Endothelial cell of umbilical vein (primary cell): ENCODE measurements at regions not wholly inside any gene's neighbourhood (a gene's known extent, or its start where the extent isn't known, plus 50 kb on each side); places are given as distances from the start of the nearest gene placed in this dataset.

ENCODE experiments used
- BruUV-seq: library from RNA; stranded (reverse); fragments of 400-500 nt; replicated peaks from 2 replicates; lab custom pipeline; 2021; lab: Mats Ljungman, UMichigan
- CTCF ChIA-PET: fragments of 300-600, 350-600 bp; sonication (Branson Sonifier 250); formaldehyde crosslinking; loops from one replicate; lab custom pipeline; 2021; ENCODE audit warnings: antibody characterized with exemption, inconsistent platforms; lab: Charles Lee
- POLR2A ChIA-PET: fragments of 300-600, 350-600 bp; sonication (Branson Sonifier 250); formaldehyde crosslinking; loops from one replicate; lab custom pipeline; 2021; ENCODE audit warnings: antibody characterized with exemption, inconsistent platforms; lab: Charles Lee
- DNase-seq: peaks from one replicate; pipeline ENCODE4 v3.0.0-alpha.2; 2011; ENCODE audit warnings: low read depth, low spot score
- FAIRE-seq: peaks from 2 replicates; lab custom pipeline; 2011; peaks lifted over from hg19 to GRCh38; lab: Jason Lieb, UNC
- H2AFZ ChIP-seq: 2 replicates; pipeline ENCODE4 v1.6.0; 2012; ENCODE audit warnings: low read depth, low read length, control low read depth, inconsistent platforms
- H3K27ac ChIP-seq: 2 replicates; pipeline ENCODE4 v1.5.1; 2011; ENCODE audit warnings: low read depth, mild to moderate bottlenecking, control low read depth, low read length, moderate library complexity; ENCODE audit not compliant: insufficient read depth
- H3K27me3 ChIP-seq, 2 experiments: 2 replicates each; pipeline versions ENCODE4 v1.6.0 to v1.6.1; 2011; ENCODE audit warnings: low read length in 2 of 2, mixed read lengths in 1 of 2; ENCODE audit not compliant: control insufficient read depth in 2 of 2, insufficient read depth in 2 of 2
- H3K36me3 ChIP-seq, 2 experiments: 2 replicates in 1 of 2; 3 replicates in 1 of 2; pipeline ENCODE4 v1.5.1; 2011; ENCODE audit warnings: low read length in 2 of 2, mild to moderate bottlenecking in 1 of 2, moderate library complexity in 1 of 2; ENCODE audit not compliant: control insufficient read depth in 2 of 2, insufficient read depth in 2 of 2; ENCODE audit errors: extremely low read depth in 1 of 2
- H3K4me1 ChIP-seq: 3 replicates; pipeline ENCODE4 v1.5.1; 2011; ENCODE audit warnings: mild to moderate bottlenecking, low read length; ENCODE audit not compliant: control insufficient read depth, insufficient read depth; ENCODE audit errors: extremely low read depth
- H3K4me2 ChIP-seq: 2 replicates; pipeline ENCODE4 v1.6.1; 2011; ENCODE audit warnings: low read length, control low read depth, mixed read lengths; ENCODE audit not compliant: insufficient read depth
- H3K4me3 ChIP-seq, 3 experiments: fragments of 200-600 bp in 1 of 3; sonication (generic), shearing (Covaris generic) in 1 of 3; replicated peaks in 1 of 3; 2 replicates each; pipeline ENCODE4 v1.5.1; 2011 to 2016; ENCODE audit warnings: control low read depth in 3 of 3, low read length in 3 of 3, mild to moderate bottlenecking in 2 of 3, inconsistent platforms in 1 of 3, low read depth in 1 of 3, moderate library complexity in 1 of 3; ENCODE audit not compliant: insufficient read depth in 1 of 3
- H3K79me2 ChIP-seq: 2 replicates; pipeline ENCODE4 v1.6.0; 2012; ENCODE audit warnings: low read length, inconsistent platforms; ENCODE audit not compliant: control insufficient read depth, insufficient read depth
- H3K9ac ChIP-seq: replicated peaks from 2 replicates; pipeline ENCODE3; 2011; ENCODE audit warnings: low read length, control low read depth; ENCODE audit not compliant: insufficient read depth; ENCODE audit errors: extremely low read depth
- H3K9me1 ChIP-seq: replicated peaks from 3 replicates; pipeline ENCODE4 v1.6.0; 2011; ENCODE audit warnings: mild to moderate bottlenecking, low read length; ENCODE audit not compliant: control insufficient read depth, insufficient read depth; ENCODE audit errors: extremely low read depth
- H3K9me3 ChIP-seq: replicated peaks from 2 replicates; pipeline ENCODE4 v1.5.1; 2012; ENCODE audit warnings: low read length, inconsistent platforms; ENCODE audit not compliant: control insufficient read depth, insufficient read depth
- H4K20me1 ChIP-seq: replicated peaks from 2 replicates; pipeline ENCODE3; 2011; ENCODE audit warnings: mild to moderate bottlenecking, low read length; ENCODE audit not compliant: control insufficient read depth, insufficient read depth; ENCODE audit errors: extremely low read depth
- EZH2 ChIP-seq: IDR thresholded peaks from 2 replicates; pipeline ENCODE4 v1.6.1; 2012; ENCODE audit warnings: borderline replicate concordance, low read depth, mild to moderate bottlenecking, moderate library complexity, low read length, inconsistent platforms; ENCODE audit not compliant: severe bottlenecking
- FOS ChIP-seq: IDR thresholded peaks from 2 replicates; pipeline ENCODE4 v1.6.1; 2011; ENCODE audit warnings: mild to moderate bottlenecking, low read length, moderate library complexity, borderline replicate concordance; ENCODE audit not compliant: insufficient read depth
- GATA2 ChIP-seq: IDR thresholded peaks from 2 replicates; pipeline ENCODE4 v1.7.0; 2011; ENCODE audit warnings: low read depth, mild to moderate bottlenecking, moderate library complexity, mixed read lengths, low read length; ENCODE audit not compliant: insufficient read length, insufficient read depth
- JUN ChIP-seq: IDR thresholded peaks from 2 replicates; pipeline ENCODE4 v1.6.1; 2011; ENCODE audit warnings: borderline replicate concordance, low read depth; ENCODE audit not compliant: insufficient read length, insufficient read depth
- MYC ChIP-seq: IDR thresholded peaks from one replicate; pipeline ENCODE4 v1.6.1; 2011; ENCODE audit warnings: mild to moderate bottlenecking, low read depth, low read length
- POLR2A ChIP-seq: IDR thresholded peaks from 2 replicates; pipeline ENCODE4 v1.6.1; 2012; ENCODE audit warnings: low read depth, mild to moderate bottlenecking, control low read depth, low read length
- POLR2AphosphoS5 ChIP-seq: IDR thresholded peaks from 2 replicates; pipeline ENCODE4 v1.6.1; 2012; ENCODE audit warnings: low read depth, mild to moderate bottlenecking, control low read depth, low read length, moderate library complexity; ENCODE audit not compliant: insufficient read depth
- dilution Hi-C: fragments of 300-500 bp; cut with MboI; formaldehyde crosslinking; loops from one replicate; pipeline ENCODE4 v1.15.0; 2019; ENCODE audit warnings: low sequenced_read_pairs; ENCODE audit not compliant: extremely low pct_ligation_motif_present
- intact Hi-C: fragments of 100-400 bp; cut with micrococcal nuclease; formaldehyde crosslinking; loops from one replicate; pipeline ENCODE4 v1.10.0; 2022
- TF ChIP-seq, protein P1 (sequence below): IDR thresholded peaks from 2 replicates; pipeline ENCODE4 v1.6.1; 2011; ENCODE audit not compliant: insufficient read depth, insufficient read length
- TF ChIP-seq, protein P2 (sequence below), 2 donors: IDR thresholded peaks; 1 replicate in 1 of 2; 2 replicates in 1 of 2; pipeline ENCODE4 v1.5.1; 2011; ENCODE audit warnings: low read length in 2 of 2, mild to moderate bottlenecking in 2 of 2, moderate library complexity in 2 of 2, control low read depth in 1 of 2, inconsistent platforms in 1 of 2, low read depth in 1 of 2; ENCODE audit not compliant: insufficient read depth in 1 of 2; ENCODE audit errors: extremely low read depth in 1 of 2

DNA sequence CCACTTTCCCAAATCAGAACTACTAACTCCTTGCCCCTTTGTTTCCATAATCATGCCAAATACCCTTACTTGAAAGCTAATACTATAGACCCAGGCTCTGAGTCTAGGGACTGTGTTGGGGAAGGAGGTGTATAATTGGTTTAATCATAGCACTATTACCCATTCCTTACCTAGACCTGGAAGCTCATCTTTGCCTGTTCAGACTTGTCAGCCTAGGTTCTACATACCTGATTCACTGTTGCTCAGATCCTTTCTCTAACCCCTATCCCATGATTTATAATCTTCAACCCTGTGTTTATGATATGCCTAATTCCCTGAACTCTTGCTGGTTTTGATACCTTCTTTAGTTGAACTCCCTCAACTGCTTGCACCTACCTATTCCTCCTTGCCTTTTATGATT, 123.1 kb upstream of the GRIA3 start:
- intact Hi-C loops: no loop called here

More for the DNA sequence above, 123.1 kb upstream of the GRIA3 start:
- Histone ChIP-seq H3K27me3 (no peaks in the 10 kb centered on the region), H3K79me2 (no peaks in the 10 kb centered on the region), H3K9me3 (no peaks in the 10 kb centered on the region), H3K27ac (no peak overlapping the region), H3K36me3 (no peaks in the 10 kb centered on the region), H4K20me1 (no peaks in the 10 kb centered on the region), H3K4me1 (no peaks in the 10 kb centered on the region), H3K9ac (no peak overlapping the region), H2AFZ (no peak overlapping the region), H3K4me2 (no peak overlapping the region), H3K9me1 (no peaks in the 10 kb centered on the region), H3K4me3 (no peak overlapping the region)
- BruUV-seq: no TSS peak
- dilution Hi-C loops: no loop called here
- POLR2A ChIA-PET: no interaction called here
- FAIRE-seq (no peak), DNase-seq (no peak)
- CTCF ChIA-PET: no interaction called here
- TF ChIP-seq, protein P1, sequence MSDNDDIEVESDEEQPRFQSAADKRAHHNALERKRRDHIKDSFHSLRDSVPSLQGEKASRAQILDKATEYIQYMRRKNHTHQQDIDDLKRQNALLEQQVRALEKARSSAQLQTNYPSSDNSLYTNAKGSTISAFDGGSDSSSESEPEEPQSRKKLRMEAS: no peak
- no peak for TF ChIP-seq GATA2
- TF ChIP-seq POLR2A: no peak
- no peak for TF ChIP-seq FOS
- no peak for TF ChIP-seq POLR2AphosphoS5
- TF ChIP-seq, protein P2, sequence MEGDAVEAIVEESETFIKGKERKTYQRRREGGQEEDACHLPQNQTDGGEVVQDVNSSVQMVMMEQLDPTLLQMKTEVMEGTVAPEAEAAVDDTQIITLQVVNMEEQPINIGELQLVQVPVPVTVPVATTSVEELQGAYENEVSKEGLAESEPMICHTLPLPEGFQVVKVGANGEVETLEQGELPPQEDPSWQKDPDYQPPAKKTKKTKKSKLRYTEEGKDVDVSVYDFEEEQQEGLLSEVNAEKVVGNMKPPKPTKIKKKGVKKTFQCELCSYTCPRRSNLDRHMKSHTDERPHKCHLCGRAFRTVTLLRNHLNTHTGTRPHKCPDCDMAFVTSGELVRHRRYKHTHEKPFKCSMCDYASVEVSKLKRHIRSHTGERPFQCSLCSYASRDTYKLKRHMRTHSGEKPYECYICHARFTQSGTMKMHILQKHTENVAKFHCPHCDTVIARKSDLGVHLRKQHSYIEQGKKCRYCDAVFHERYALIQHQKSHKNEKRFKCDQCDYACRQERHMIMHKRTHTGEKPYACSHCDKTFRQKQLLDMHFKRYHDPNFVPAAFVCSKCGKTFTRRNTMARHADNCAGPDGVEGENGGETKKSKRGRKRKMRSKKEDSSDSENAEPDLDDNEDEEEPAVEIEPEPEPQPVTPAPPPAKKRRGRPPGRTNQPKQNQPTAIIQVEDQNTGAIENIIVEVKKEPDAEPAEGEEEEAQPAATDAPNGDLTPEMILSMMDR (IDR thresholded peaks at IDR 0.05; ENCODE audit: extremely low read depth in 1 of 2, insufficient read depth in 1 of 2, low read depth in 1 of 2, low read length in 2 of 2): no peak
- no peak for TF ChIP-seq EZH2
- TF ChIP-seq MYC: no peak
- TF ChIP-seq JUN: no peak
